ENCODE measurements at regions not wholly inside any gene's neighbourhood (a gene's known extent, or its start where the extent isn't known, plus 50 kb on each side); places are given as distances from the start of the nearest gene placed in this dataset.
"Not testable (repeated sequence)": the region's sequence is repeated elsewhere in the genome, so short reads cannot be mapped to it uniquely, and the experiment has no call there.

DNA sequence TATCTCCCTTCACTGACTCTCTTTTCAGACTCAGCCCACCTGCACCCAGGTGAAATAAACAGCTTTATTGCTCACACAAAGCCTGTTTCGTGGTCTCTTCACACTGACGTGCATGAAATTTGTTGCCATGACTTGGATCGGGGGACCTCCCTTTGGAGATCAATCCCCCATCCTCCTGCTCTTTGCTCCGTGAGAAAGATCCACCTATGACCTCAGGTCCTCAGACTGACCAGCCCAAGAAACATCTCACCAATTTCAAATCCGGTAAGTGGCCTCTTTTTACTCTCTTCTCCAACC, 638.3 kb downstream of the UTRN start:
- DNase-seq (ENCODE audit: low spot score): not testable (repeated sequence)

GRCh38 chr6:144928847-144929246, 643.7 kb downstream of the UTRN start:
- no peak for DNase-seq (ENCODE audit: low spot score)

GRCh38 chr6:144929262-144929661, 644.1 kb downstream of the UTRN start:
- DNase-seq (ENCODE audit: low spot score): no peak

- no peak for DNase-seq (ENCODE audit: low spot score)
Observed at GRCh38 chr6:144931172-144932035, 646.3 kb downstream of the UTRN start.

DNA sequence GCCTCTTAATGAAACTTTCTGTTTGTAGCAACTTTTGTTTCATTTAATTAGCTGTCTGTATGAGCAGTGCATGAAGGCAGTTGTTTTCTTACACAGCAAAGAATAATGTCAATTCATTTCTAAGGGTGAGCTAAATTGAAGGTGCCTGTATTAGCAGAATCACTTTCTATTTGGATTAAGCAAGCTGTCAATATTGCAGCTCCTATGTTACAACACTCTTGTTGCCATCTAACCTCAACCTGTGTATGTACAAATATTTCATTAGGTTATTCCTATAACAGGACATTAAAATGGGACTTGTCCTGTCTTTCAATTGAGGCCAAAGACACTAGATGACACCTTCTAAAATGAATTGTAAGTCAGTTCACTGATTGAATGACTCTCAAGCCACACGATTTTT, 647.5 kb downstream of the UTRN start:
- no peak for DNase-seq (ENCODE audit: low spot score)

- DNase-seq (ENCODE audit: low spot score): no peak
Observed at GRCh38 chr6:144935181-144935580, 650.0 kb downstream of the UTRN start.

- DNase-seq (ENCODE audit: low spot score): no peak
Observed at GRCh38 chr6:144935661-144936060, 650.5 kb downstream of the UTRN start.

GRCh38 chr6:144936764-144937163, 651.6 kb downstream of the UTRN start:
- DNase-seq (ENCODE audit: low spot score): no peak

- DNase-seq (ENCODE audit: low spot score): no peak
Observed at GRCh38 chr6:144939921-144940320, 654.8 kb downstream of the UTRN start.

DNA sequence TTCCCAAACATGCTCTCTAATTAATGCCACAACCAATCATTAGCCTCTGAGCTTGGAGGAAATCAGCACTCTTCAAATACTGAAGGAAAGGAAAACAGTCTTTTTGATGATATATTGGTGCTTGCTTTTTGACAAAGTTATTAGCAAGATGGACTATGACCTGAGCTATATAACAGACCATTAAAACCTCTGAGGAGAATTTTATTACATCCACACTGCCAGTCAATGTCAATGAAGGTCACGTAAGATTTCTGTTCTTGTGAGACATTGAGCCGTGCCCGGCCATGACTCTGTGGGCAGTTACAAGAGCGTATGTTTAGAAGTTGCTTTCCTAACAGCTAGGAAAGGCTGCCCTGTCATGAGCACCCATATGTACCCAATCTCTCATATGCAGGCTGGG, 659.0 kb downstream of the UTRN start:
- no peak for DNase-seq (ENCODE audit: low spot score)

GRCh38 chr6:144947398-144947976, 662.4 kb downstream of the UTRN start:
- no peak for DNase-seq (ENCODE audit: low spot score)

DNA sequence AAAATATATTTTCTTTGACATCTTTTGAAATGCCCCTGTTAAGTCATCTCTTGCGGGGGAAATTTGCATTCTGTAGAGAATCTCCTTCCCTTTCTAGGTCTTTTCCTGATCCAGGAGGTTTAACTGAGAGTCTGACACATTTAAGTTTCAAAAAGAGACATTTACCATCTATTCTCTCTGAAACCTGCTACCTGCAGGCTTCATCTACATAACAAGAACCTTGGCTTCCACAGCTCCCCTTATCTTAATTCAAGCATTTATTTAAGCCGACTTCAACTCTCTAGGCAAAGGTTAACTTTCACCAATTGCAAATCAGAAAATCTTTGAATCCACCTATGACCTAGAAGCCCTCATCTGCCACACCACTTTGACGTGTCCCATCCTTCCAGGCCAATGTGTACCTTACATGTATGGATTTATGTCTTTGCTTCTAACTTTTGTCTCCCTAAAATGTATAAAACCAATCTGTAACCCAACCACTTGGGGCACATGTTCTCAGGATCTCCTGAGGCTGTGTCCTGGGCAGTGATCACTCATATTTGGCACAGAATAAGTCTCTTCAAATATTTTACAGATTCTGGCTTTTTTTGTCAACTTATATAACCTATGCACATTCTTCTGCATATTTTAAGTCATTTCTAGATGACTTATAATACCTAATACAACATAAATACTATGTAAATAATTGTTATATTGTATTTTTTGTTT, 666.7 kb downstream of the UTRN start:
- DNase-seq (ENCODE audit: low spot score): no peak

DNA sequence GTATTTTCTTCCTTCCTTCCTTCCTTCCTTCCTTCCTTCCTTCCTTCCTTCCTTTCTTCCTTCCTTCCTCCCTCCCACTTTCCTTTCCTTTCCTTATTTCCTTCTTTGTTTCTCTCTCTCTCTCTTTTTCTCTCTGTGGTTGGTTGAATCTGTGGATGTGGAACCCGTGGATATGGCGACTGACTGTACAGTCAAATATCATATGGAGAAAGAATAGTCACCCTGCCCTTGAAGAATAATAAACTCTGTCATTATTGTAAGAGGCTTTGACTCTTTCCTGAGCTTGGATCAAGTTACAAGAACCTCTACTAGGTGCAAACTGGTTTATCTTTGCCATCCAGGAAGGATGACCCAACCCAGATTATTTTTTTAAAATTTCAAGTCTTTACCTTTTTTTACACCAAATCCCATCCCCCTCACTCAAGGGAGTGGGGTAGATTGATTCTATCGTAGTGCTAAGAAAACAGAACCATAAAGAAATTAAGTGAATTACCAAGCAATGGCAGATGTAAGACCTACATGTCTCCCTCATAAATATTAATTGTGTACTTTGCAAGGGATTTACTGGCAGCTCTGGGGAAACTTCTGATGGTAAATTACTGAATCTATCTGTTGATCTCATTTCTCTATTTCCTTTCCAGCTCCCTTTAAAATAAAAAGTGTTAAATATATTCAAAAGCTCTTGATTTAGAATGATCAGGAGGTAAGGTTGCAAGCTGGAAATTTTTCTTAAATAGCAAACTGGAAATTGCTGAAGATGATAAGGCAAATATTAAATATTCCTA, 667.5 kb downstream of the UTRN start:
- DNase-seq (ENCODE audit: low spot score): no peak

DNA sequence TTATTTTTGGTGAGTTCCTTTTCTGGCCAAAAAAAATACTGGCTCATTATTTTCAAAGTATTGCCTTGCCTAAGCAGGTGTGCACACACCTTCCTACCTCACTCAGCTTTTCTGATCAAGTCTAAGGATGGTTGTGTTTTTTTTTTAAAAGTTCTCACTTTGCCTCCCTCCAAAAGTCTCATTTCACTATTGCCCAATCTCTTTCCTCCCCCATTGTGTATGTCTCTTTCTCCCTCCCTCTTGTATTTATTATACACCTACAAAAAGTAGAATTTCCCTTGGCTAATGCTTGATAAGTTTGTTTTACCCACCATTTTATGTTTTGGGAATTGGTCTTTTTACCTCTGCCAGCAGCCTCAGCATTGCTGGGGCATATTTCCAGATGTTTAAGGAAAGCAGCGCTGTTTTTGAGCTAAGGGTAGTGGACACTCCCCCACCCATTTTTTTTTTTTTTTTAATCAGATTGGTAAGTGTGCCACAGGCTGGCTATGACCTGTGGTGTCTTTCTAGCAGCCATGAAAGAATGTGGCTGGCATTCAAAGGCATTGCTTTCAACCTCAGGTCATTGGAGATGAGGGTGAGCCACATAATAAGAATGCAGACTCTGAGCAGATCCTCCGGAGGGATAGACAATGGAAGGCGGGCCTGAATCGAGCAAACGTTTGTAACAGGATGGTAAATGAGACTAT, 668.6 kb downstream of the UTRN start:
- DNase-seq (ENCODE audit: low spot score): no peak

DNA sequence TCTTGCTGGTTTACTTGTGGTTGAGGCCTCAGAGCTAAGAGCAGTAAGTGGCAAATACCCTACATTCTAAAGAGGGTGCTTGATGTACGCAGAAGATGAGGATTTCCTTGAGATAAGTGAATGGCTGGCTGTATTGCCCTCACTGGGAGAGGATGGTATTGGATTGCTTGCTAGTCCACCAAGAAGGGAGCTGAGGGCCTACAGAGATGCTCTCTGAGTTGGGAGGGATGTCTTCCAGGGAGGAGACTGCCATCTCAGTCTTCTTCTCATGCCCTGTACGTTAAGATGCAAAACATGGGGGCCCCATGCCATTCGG, 669.1 kb downstream of the UTRN start:
- no peak for DNase-seq (ENCODE audit: low spot score)

DNA sequence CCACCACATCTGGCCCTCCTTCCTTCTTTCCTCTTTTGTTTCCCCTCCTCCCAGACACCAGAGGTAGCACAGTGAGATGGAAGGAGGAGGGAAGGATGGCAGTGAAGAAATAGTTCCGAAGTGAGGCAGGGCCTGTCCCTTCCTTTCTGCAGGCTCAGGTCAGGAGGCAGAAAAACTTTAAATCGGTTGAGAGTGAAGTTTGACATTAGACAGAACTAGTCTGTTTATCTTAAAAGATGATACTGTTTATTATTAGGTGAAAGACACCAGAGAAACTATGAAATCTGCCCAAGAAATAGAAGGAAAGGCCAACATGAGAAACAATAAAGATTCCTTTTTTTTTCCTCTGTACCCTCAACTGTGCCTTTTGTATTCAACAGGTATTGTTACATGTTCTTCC, 670.3 kb downstream of the UTRN start:
- no peak for DNase-seq (ENCODE audit: low spot score)

DNA sequence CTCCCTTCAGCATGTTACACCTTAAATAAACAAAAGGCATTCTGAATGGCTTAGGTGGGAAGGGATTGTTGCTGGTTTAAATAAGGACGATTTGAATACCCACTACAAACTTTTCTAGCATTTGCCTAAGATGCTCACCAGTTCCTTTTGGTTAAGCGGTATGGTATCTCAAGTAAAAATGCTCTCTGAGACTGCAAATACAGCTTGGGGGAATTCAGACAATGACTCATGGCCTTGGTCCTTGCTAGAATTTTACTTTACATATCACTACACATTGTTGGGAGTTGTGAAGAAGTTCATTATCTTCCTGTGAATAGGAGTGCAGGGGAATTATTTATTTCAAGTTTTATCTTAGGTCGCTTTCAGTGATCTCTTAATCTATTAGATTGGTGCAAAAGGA, 670.7 kb downstream of the UTRN start:
- DNase-seq (ENCODE audit: low spot score): no peak

DNA sequence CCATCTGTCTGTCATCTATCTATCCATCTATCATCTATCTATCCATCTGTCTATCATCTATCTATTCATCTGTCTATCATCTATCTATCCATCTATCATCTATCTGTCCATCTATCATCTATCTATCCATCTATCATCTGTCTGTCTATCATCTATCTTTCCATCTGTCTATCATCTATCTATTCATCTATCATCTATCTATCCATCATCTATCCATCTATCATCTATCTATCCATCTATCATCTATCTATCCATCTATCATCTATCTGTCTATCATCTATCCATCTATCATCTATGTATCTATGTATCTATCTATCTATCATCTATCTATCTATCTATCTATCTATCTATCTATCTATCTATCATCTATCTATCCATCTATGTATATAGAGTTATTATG, 671.6 kb downstream of the UTRN start:
- not testable (repeated sequence) for DNase-seq (ENCODE audit: low spot score)

- DNase-seq (ENCODE audit: low spot score): no peak
Observed at GRCh38 chr6:144957236-144957937, 672.3 kb downstream of the UTRN start.

DNA sequence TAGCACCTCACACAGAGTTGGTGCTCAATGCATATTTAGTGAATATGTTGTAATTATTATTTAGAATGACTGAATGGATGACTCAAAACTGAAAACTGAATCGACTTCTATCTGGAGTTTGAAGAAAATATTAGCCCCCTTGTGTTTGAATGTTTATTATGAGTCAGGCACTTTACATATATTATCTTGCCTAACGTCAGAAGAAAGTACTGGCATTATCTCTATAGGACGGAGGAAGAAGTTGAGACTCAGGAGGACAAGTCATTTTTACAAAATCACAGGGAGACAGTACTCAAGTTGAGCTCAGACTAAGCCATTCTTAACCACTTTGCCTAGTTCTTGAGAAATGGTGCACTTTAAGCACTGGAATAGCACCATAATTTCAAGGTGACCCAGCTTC, 684.0 kb downstream of the UTRN start:
- no peak for DNase-seq (ENCODE audit: low spot score)

- no peak for DNase-seq (ENCODE audit: low spot score)
Observed at GRCh38 chr6:144969602-144970272, 684.6 kb downstream of the UTRN start.

Data from HuH-7.5 (cell line).